Fibroblast of villous mesenchyme (primary cell): ENCODE measurements at regions not wholly inside any gene's neighbourhood (a gene's known extent, or its start where the extent isn't known, plus 50 kb on each side); places are given as distances from the start of the nearest gene placed in this dataset.

Experiments
- DNase-seq: peaks from one replicate; pipeline ENCODE4 v3.0.0-alpha.2; 2010; ENCODE audit warnings: low read depth
- H3K4me3 ChIP-seq: 2 replicates; pipeline ENCODE4 v1.5.1; 2011; ENCODE audit warnings: low read depth, mild to moderate bottlenecking, low read length
- TF ChIP-seq, protein P1 (sequence below): IDR thresholded peaks from 2 replicates; pipeline ENCODE4 v1.5.1; 2012; ENCODE audit warnings: low read depth, mild to moderate bottlenecking, low read length; ENCODE audit not compliant: insufficient read depth

DNA sequence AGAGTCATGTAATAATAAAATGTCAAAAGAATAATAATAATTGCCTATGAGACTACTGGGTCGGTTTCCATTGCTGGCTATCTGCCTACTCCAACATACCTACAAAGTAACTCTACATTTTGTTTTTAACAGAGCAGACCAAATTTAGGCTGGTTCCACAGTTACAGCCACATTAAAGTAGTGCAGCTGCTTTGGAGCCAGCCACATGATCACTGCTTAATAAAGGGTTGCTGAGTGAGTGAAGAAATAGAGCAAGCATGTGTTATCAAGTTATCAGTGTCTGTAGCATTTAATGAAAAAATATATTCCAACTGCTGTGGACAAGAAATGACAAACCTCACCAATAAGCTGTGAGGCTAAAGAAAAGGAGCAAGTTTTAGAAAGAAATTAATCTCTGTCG, 782.3 kb downstream of the PCDH18 start:
- TF ChIP-seq, protein P1, sequence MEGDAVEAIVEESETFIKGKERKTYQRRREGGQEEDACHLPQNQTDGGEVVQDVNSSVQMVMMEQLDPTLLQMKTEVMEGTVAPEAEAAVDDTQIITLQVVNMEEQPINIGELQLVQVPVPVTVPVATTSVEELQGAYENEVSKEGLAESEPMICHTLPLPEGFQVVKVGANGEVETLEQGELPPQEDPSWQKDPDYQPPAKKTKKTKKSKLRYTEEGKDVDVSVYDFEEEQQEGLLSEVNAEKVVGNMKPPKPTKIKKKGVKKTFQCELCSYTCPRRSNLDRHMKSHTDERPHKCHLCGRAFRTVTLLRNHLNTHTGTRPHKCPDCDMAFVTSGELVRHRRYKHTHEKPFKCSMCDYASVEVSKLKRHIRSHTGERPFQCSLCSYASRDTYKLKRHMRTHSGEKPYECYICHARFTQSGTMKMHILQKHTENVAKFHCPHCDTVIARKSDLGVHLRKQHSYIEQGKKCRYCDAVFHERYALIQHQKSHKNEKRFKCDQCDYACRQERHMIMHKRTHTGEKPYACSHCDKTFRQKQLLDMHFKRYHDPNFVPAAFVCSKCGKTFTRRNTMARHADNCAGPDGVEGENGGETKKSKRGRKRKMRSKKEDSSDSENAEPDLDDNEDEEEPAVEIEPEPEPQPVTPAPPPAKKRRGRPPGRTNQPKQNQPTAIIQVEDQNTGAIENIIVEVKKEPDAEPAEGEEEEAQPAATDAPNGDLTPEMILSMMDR = no peak
- no peak overlapping the region for H3K4me3 ChIP-seq
- no peak for DNase-seq

GRCh38 chr4:136748773-136749172, 783.5 kb downstream of the PCDH18 start:
- TF ChIP-seq, protein P1 = no peak
- H3K4me3 ChIP-seq = no peak overlapping the region
- DNase-seq = no peak

DNA sequence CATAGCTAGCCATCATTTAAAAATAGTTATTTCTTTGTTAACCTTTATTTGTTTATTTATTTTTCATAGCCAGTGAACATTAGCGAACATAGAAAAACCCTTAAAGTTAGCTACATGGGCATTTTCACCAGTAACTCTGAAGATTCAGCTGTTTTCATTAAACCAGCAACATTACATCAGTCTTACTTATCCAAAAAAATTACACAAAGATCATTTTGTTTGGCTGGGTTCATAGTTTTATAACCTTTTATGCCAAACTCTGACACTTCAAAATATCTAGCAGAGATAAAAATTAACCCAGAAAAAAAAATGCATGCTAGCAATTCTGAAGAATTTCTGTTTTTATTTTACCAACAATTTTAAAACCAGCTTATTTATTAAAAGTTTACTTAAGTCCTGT, 784.1 kb downstream of the PCDH18 start:
- no peak overlapping the region for H3K4me3 ChIP-seq
- DNase-seq = no peak
- TF ChIP-seq, protein P1 = no peak

DNA sequence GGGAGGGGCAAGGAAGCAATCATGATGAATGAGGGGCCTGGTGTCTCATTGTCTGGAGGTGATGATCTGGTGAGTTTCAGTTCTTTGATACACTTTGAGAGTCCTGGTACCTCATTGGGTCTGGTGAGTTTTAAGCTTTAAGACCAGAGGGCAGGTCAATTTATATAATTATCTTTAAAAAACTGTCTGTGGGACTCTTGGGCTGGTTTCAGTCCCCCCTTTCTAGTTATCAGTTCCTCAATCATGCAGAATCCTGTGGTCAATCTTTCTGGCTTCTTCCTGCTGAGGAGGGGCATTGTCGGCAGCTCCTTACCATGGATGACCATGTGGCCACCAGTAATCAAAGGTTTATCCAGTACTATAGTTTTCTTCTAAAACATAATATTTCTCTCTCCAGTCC, 789.1 kb downstream of the PCDH18 start:
- H3K4me3 ChIP-seq = no peak overlapping the region
- DNase-seq = no peak
- TF ChIP-seq, protein P1 = no peak

- TF ChIP-seq, protein P1 = no peak
- peak; percentile 32 for DNase-seq
Observed at GRCh38 chr4:136742333-136742732, 790.0 kb downstream of the PCDH18 start.

DNA sequence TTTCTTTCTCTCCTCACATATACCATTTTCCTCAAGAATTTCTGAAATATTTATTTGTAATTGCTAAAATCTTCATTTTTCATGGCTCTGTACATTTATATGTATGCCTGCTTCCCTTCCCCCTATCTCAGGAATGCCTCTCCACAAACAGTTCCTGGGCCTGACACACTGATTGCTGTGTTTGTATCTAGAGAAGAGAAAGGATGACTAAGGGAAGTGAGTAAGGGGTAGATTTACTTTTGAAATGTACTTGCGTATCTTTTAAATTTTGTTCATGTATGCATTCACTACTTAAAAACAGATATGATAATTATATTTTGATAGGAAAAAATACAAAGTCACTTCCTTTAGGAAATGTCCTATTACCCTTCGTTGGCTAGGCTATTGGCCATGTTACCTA, 790.8 kb downstream of the PCDH18 start:
- TF ChIP-seq, protein P1 = no peak
- peak; percentile 10 for DNase-seq
- H3K4me3 ChIP-seq = no peak overlapping the region

More at GRCh38 chr4:136742333-136742732, 790.0 kb downstream of the PCDH18 start:
- no peak overlapping the region for H3K4me3 ChIP-seq

GRCh38 chr4:136740326-136740725, 792.0 kb downstream of the PCDH18 start:
- no peak for DNase-seq
- no peak overlapping the region for H3K4me3 ChIP-seq
- TF ChIP-seq, protein P1 = no peak
